ENCODE measurements at regions not wholly inside any gene's neighbourhood (a gene's known extent, or its start where the extent isn't known, plus 50 kb on each side); places are given as distances from the start of the nearest gene placed in this dataset.

DNA sequence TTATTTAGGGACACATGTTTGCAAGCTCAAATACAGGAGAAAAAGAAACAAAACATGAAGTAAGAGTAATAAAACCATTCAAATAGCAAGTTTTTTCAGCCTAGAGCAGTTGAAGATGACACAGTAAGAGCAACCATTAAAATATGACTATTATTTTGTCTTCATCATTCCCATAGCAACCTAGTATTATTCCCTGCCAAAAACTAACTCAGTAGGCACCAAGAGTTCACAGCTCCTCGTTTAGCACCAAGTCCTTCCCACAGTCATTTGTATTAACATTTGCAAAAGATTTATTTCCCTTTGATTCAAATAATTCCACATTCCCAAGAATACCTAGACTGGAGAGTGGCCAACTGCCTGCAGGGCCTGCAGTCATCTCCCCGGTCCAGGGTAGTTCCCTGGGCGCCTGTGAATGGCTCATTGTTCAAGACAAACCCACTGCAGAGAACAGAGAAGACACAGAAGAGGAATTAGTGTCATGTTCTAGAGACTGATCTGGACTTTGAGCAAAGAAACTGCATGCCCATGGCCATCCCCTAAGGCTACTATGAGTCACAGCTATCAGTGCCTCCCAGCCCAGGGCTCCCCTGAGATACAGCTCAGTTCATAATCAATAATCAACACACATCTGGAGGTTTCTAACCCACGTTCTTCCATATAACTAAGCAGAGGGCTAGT lies 139.1 kb upstream of the MAP3K1 start:
- Histone ChIP-seq H3K36me3 (ENCODE audit: control insufficient read depth, insufficient read depth, low read length) (no peaks in the 10 kb centered on the region), H3K9me3 (replicated peaks; ENCODE audit: control insufficient read depth, insufficient read depth, low read depth, low read length) (no peaks in the 10 kb centered on the region), H3K9me1 (ENCODE audit: control insufficient read depth, insufficient read depth, low read length) (no peaks in the 10 kb centered on the region), H4K20me1 (replicated peaks; ENCODE audit: control insufficient read depth, insufficient read depth, low read length) (no peaks in the 10 kb centered on the region), H3K27ac (ENCODE audit: extremely low read depth, low read depth, low read length) (no peak overlapping the region), H2AFZ (ENCODE audit: low read depth, low read length) (no peak overlapping the region), H3K4me2 (ENCODE audit: insufficient read depth, low read length) (no peak overlapping the region), H3K4me1 (replicated peaks in 1 of 2; ENCODE audit: control insufficient read depth in 2 of 2, insufficient read depth in 2 of 2, low read length in 2 of 2) (no peaks in the 10 kb centered on the region; a peak in 1 of 5 replicates), H3K9ac (ENCODE audit: insufficient read depth in 1 of 2, low read depth in 2 of 2, low read length in 2 of 2) (no peak overlapping the region), H3K27me3 (ENCODE audit: control insufficient read depth in 2 of 2, insufficient read depth in 2 of 2, low read length in 2 of 2) (peaks cover 0 to 3% of the 10 kb centered on the region in 2 experiments; a peak in 1 of 5 replicates), H3K4me3 (no peak overlapping the region), H3K79me2 (ENCODE audit: control insufficient read depth, insufficient read depth, low read length) (no peaks in the 10 kb centered on the region)
- intact Hi-C loops (cut with micrococcal nuclease) (no loop called here), in situ Hi-C loops (cut with MboI) (no loop called here)
- TF ChIP-seq DPF2 (IDR thresholded peaks at IDR 0.05) (peak; percentile 70), ZC3H4 (CRISPR knock-in tag; IDR thresholded peaks at IDR 0.05; ENCODE audit: borderline replicate concordance) (no peak), LCOR (CRISPR knock-in tag; IDR thresholded peaks at IDR 0.05) (no peak), TRIM24 (IDR thresholded peaks at IDR 0.05) (0 out of 4 replicates have a peak, but pooled peaks of 1 of the 2 experiments have one; percentile 20), CBFA2T2 (conservative IDR thresholded peaks at IDR 0.05) (peak; percentile 72), TCF3 (CRISPR knock-in tag; IDR thresholded peaks at IDR 0.05) (peak; percentile 90), JUND (IDR thresholded peaks at IDR 0.05; ENCODE audit: borderline replicate concordance, low read depth, low read length) (peak; percentile 75), JUND (tag; IDR thresholded peaks at IDR 0.05; ENCODE audit: borderline replicate concordance, low read depth, low read length) (no peak), TAL1 (IDR thresholded peaks at IDR 0.05) (peak; percentile 50; the same call in 1 of the 2 replicates), ARID1B (IDR thresholded peaks at IDR 0.05) (peak; percentile 77), NCOR1 (IDR thresholded peaks at IDR 0.05) (peak; percentile 51; the same call in 1 of the 2 replicates), TFAP4 (CRISPR knock-in tag; IDR thresholded peaks at IDR 0.05; ENCODE audit: borderline replicate concordance) (no peak), EGR1 (conservative IDR thresholded peaks at IDR 0.05) (0 out of 2 replicates have a peak, but pooled peaks have one; percentile 6), FOSL1 (tag; conservative IDR thresholded peaks at IDR 0.05) (peak; percentile 85), CHD2 (IDR thresholded peaks at IDR 0.05; ENCODE audit: low read depth, low read length) (no peak), TAF7 (tag; IDR thresholded peaks at IDR 0.05) (no peak), EP300 (IDR thresholded peaks at IDR 0.05; ENCODE audit: low read length) (peak; percentile 11; the same call in 1 of the 2 replicates), POU5F1 (IDR thresholded peaks at IDR 0.05; ENCODE audit: borderline replicate concordance, low read depth, low read length, partially characterized antibody) (no peak), TEAD4 (IDR thresholded peaks at IDR 0.05; ENCODE audit: low read length) (peak; percentile 49; the same call in 1 of the 2 replicates), TEAD4 (CRISPR knock-in tag; IDR thresholded peaks at IDR 0.05; ENCODE audit: borderline replicate concordance) (no peak), CBFA2T3 (IDR thresholded peaks at IDR 0.05) (peak; percentile 85), SMARCA4 (IDR thresholded peaks at IDR 0.05) (peak; percentile 53), SMARCC2 (IDR thresholded peaks at IDR 0.05; ENCODE audit: low read depth) (peak; percentile 35; the same call in 1 of the 2 replicates)
- TF ChIP-seq, protein P1, sequence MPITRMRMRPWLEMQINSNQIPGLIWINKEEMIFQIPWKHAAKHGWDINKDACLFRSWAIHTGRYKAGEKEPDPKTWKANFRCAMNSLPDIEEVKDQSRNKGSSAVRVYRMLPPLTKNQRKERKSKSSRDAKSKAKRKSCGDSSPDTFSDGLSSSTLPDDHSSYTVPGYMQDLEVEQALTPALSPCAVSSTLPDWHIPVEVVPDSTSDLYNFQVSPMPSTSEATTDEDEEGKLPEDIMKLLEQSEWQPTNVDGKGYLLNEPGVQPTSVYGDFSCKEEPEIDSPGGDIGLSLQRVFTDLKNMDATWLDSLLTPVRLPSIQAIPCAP (CRISPR knock-in tag; IDR thresholded peaks at IDR 0.05; ENCODE audit: borderline replicate concordance), result no peak
- FAIRE-seq, result peak; percentile 88
- WGBS (ENCODE audit: insufficient coverage, low coverage, missing lambda C conversion rate), result 0% methylated on average over 4 of the region's 4 CpGs
- POLR2A ChIA-PET, result interaction anchor here (0.8 kb wide), 1 partner anchor 159 kb away, joined by 4 read pairs; no protein-coding TSS in a partner anchor
- ATAC-seq, result no peak
- no TSS peak for BruUV-seq (replicated peaks)
- CTCF ChIA-PET (ENCODE audit: low intra/inter-chr PET ratio), result no interaction called here
- peak; percentile 25 to 50 (median 42) for DNase-seq (ENCODE audit: extremely low read depth in 1 of 4, low spot score in 3 of 4)

All from K562 (cell line).